ENCODE measurements at regions not wholly inside any gene's neighbourhood (a gene's known extent, or its start where the extent isn't known, plus 50 kb on each side); places are given as distances from the start of the nearest gene placed in this dataset.

- H3K27ac ChIP-seq, result no peak overlapping the region
- TF ChIP-seq CTCF (IDR thresholded peaks at IDR 0.05; ENCODE audit: low read depth, low read length), result no peak
- H3K4me1 ChIP-seq (ENCODE audit: low read depth), result no peaks in the 10 kb centered on the region
- H3K4me3 ChIP-seq, result no peak overlapping the region
- peak in 1 of 2 donors; percentile 5 for DNase-seq (ENCODE audit: low read depth in 1 of 2, low spot score in 1 of 2)
- H3K27me3 ChIP-seq, result no peaks in the 10 kb centered on the region
- no peaks in the 10 kb centered on the region for H3K9me3 ChIP-seq (ENCODE audit: low read depth)
- no peaks in the 10 kb centered on the region for H3K36me3 ChIP-seq
Measured at GRCh38 chr14:87331991-87332390, 661.0 kb downstream of the GALC start.

GRCh38 chr14:87325741-87326140 is 667.2 kb downstream of the GALC start:
- H3K27ac ChIP-seq, result no peak overlapping the region
- no peaks in the 10 kb centered on the region for H3K36me3 ChIP-seq
- no peaks in the 10 kb centered on the region for H3K4me1 ChIP-seq (ENCODE audit: low read depth)
- no peaks in the 10 kb centered on the region for H3K9me3 ChIP-seq (ENCODE audit: low read depth)
- no peak for TF ChIP-seq CTCF (IDR thresholded peaks at IDR 0.05; ENCODE audit: low read depth, low read length)
- DNase-seq (ENCODE audit: low read depth in 1 of 2, low spot score in 1 of 2), result no peak
- no peak overlapping the region for H3K4me3 ChIP-seq
- H3K27me3 ChIP-seq, result no peaks in the 10 kb centered on the region

GRCh38 chr14:87323191-87323590 is 669.8 kb downstream of the GALC start:
- Histone ChIP-seq H3K36me3 (no peaks in the 10 kb centered on the region), H3K4me1 (ENCODE audit: low read depth) (no peaks in the 10 kb centered on the region), H3K4me3 (no peak overlapping the region), H3K27ac (no peak overlapping the region), H3K27me3 (no peaks in the 10 kb centered on the region), H3K9me3 (ENCODE audit: low read depth) (no peaks in the 10 kb centered on the region)
- DNase-seq (ENCODE audit: low read depth in 1 of 2, low spot score in 1 of 2), result no peak
- no peak for TF ChIP-seq CTCF (IDR thresholded peaks at IDR 0.05; ENCODE audit: low read depth, low read length)

GRCh38 chr14:87321548-87321947 is 671.4 kb downstream of the GALC start:
- TF ChIP-seq CTCF (IDR thresholded peaks at IDR 0.05; ENCODE audit: low read depth, low read length), result no peak
- Histone ChIP-seq H3K9me3 (ENCODE audit: low read depth) (no peaks in the 10 kb centered on the region), H3K4me3 (no peak overlapping the region), H3K27ac (no peak overlapping the region), H3K4me1 (ENCODE audit: low read depth) (no peaks in the 10 kb centered on the region), H3K36me3 (no peaks in the 10 kb centered on the region), H3K27me3 (no peaks in the 10 kb centered on the region)
- no peak for DNase-seq (ENCODE audit: low read depth in 1 of 2, low spot score in 1 of 2)

GRCh38 chr14:87312894-87313205 is 680.1 kb downstream of the GALC start:
- H3K36me3 ChIP-seq, result no peaks in the 10 kb centered on the region
- H3K27me3 ChIP-seq, result no peaks in the 10 kb centered on the region
- no peaks in the 10 kb centered on the region for H3K4me1 ChIP-seq (ENCODE audit: low read depth)
- no peak for TF ChIP-seq CTCF (IDR thresholded peaks at IDR 0.05; ENCODE audit: low read depth, low read length)
- DNase-seq (ENCODE audit: low read depth in 1 of 2, low spot score in 1 of 2), result no peak
- no peak overlapping the region for H3K27ac ChIP-seq
- H3K4me3 ChIP-seq, result no peak overlapping the region
- H3K9me3 ChIP-seq (ENCODE audit: low read depth), result no peaks in the 10 kb centered on the region
